ENCODE measurements at regions not wholly inside any gene's neighbourhood (a gene's known extent, or its start where the extent isn't known, plus 50 kb on each side); places are given as distances from the start of the nearest gene placed in this dataset.

- H3K4me1 ChIP-seq: no peaks in the 10 kb centered on the region
- peaks cover 0 to 10% (median 0%) of the 10 kb centered on the region in 8 donors for H3K9me3 ChIP-seq
- H3K4me3 ChIP-seq: no peak overlapping the region
- DNase-seq: no peak
- no peaks in the 10 kb centered on the region for H3K36me3 ChIP-seq
- intact Hi-C loops (cut with DNase I; ENCODE audit: low total_unique reads): no loop called here
- no peaks in the 10 kb centered on the region for H3K27me3 ChIP-seq (replicated peaks in 1 of 7)
- TF ChIP-seq POLR2A (IDR thresholded peaks at IDR 0.05): no peak
- no peak for TF ChIP-seq CTCF (IDR thresholded peaks at IDR 0.05 in 8 of 11, conservative IDR thresholded peaks at IDR 0.05 in 3 of 11)
- no peak for TF ChIP-seq POLR2AphosphoS5 (IDR thresholded peaks at IDR 0.05)
- no peak overlapping the region for H3K27ac ChIP-seq
Measured at GRCh38 chr6:95795927-95796326, 218.6 kb downstream of the MANEA start.

DNA sequence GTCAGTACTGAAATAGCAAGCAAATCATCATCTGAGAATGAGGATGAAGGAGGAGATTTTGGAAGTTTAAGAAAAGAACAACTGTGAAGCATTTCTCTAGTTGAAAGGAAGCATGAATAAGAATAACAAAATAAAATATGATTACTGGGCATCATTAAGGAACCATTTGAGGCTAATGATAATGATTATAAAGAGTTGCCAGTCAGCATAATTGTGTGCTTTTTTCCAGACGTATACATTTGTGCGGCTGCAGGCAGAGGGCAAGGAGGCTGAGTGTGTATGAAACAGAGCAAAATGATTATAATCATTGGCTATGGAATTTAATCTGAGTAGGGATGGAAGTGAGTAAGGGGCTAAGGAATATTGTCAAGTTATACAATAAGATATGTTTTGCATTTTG is 218.7 kb upstream of the FUT9 start:
- intact Hi-C loops (cut with DNase I; ENCODE audit: low total_unique reads): no loop called here
- no peaks in the 10 kb centered on the region for H3K36me3 ChIP-seq

DNA sequence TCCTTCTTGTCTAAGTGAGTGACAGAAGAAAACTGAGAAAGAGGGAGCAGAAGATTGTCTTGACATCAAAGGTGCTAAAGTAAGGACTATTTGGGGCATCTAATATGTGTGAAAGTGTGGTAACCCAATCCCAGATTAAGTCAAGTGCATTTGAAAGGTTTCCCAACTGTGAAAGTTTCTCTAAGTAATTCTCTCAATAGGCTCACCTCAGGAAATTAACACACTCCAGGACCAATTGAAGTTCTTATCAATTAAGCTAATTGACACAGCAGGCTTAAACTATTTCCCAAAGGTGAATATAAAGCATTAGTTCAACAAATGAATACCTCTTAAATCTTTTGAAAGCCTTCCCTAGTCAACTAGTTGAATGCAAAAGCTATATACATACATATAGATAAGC is 212.8 kb upstream of the FUT9 start:
- intact Hi-C loops (cut with DNase I; ENCODE audit: low total_unique reads): no loop called here
- H3K9me3 ChIP-seq: no peaks in the 10 kb centered on the region
- no peak overlapping the region for H3K4me3 ChIP-seq
- H3K27ac ChIP-seq: no peak overlapping the region
- no peak for TF ChIP-seq POLR2A (IDR thresholded peaks at IDR 0.05)
- no peak for TF ChIP-seq CTCF (IDR thresholded peaks at IDR 0.05 in 8 of 11, conservative IDR thresholded peaks at IDR 0.05 in 3 of 11)
- TF ChIP-seq POLR2AphosphoS5 (IDR thresholded peaks at IDR 0.05): no peak
- H3K27me3 ChIP-seq (replicated peaks in 1 of 7): no peaks in the 10 kb centered on the region
- no peaks in the 10 kb centered on the region for H3K36me3 ChIP-seq
- no peak for DNase-seq
- H3K4me1 ChIP-seq: no peaks in the 10 kb centered on the region

More for the DNA sequence above, 218.7 kb upstream of the FUT9 start:
- Histone ChIP-seq H3K4me3 (no peak overlapping the region), H3K27me3 (replicated peaks in 1 of 7) (no peaks in the 10 kb centered on the region), H3K27ac (no peak overlapping the region), H3K9me3 (peaks cover 0 to 10% (median 0%) of the 10 kb centered on the region in 8 donors), H3K4me1 (no peaks in the 10 kb centered on the region)
- WGBS, 5 donors: 85 to 89% (median 88%) methylated on average over 2 of the region's 2 CpGs
- no peak for DNase-seq
- TF ChIP-seq POLR2AphosphoS5 (IDR thresholded peaks at IDR 0.05) (no peak), POLR2A (IDR thresholded peaks at IDR 0.05) (no peak), CTCF (IDR thresholded peaks at IDR 0.05 in 8 of 11, conservative IDR thresholded peaks at IDR 0.05 in 3 of 11) (no peak)

DNA sequence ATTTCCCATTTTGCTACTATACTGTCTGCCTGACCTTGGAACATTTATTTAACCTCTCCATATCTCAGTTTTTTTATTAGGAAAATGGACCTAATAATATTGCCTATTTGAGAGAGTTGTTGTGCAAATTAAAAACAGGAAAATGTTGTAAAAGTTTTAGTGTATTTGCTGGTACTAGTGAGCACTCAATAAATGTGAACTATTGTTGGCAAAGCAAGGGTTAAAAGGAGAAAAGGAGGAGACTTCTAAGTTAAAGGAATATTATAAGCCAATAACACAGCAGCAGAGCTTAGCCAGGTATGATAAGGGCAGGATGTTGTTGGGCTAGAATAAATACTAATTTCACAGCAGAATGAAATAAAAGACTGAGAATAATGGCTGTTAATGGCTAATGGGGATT is 211.9 kb upstream of the FUT9 start:
- H3K27ac ChIP-seq: no peak overlapping the region
- DNase-seq: no peak
- no peaks in the 10 kb centered on the region for H3K9me3 ChIP-seq
- H3K4me1 ChIP-seq: no peaks in the 10 kb centered on the region
- H3K36me3 ChIP-seq: no peaks in the 10 kb centered on the region
- no peaks in the 10 kb centered on the region for H3K27me3 ChIP-seq (replicated peaks in 1 of 7)
- TF ChIP-seq CTCF (IDR thresholded peaks at IDR 0.05 in 8 of 11, conservative IDR thresholded peaks at IDR 0.05 in 3 of 11): no peak
- TF ChIP-seq POLR2A (IDR thresholded peaks at IDR 0.05): no peak
- no peak for TF ChIP-seq POLR2AphosphoS5 (IDR thresholded peaks at IDR 0.05)
- H3K4me3 ChIP-seq: no peak overlapping the region
- intact Hi-C loops (cut with DNase I; ENCODE audit: low total_unique reads): no loop called here

All from spleen (tissue), 11 donors.